ENCODE measurements at regions not wholly inside any gene's neighbourhood (a gene's known extent, or its start where the extent isn't known, plus 50 kb on each side); places are given as distances from the start of the nearest gene placed in this dataset.
A peak's percentile ranks its signal among the peaks of the same experiment; 100 is the strongest.

GRCh38 chr14:55869397-55870049 is 248.7 kb upstream of the PELI2 start:
- in situ Hi-C loops (cut with HindIII; ENCODE audit: low sequenced_read_pairs): no loop called here
- DNase-seq (ENCODE audit: low spot score): no peak

GRCh38 chr14:55873169-55873568 is 245.0 kb upstream of the PELI2 start:
- in situ Hi-C loops (cut with HindIII; ENCODE audit: low sequenced_read_pairs): no loop called here
- DNase-seq (ENCODE audit: low spot score): no peak

GRCh38 chr14:55874785-55875184 is 243.4 kb upstream of the PELI2 start:
- DNase-seq (ENCODE audit: low spot score): peak; percentile 8
- in situ Hi-C loops (cut with HindIII; ENCODE audit: low sequenced_read_pairs): no loop called here

- DNase-seq (ENCODE audit: low spot score): no peak
- in situ Hi-C loops (cut with HindIII; ENCODE audit: low sequenced_read_pairs): no loop called here
Measured at GRCh38 chr14:55877942-55878341, 240.3 kb upstream of the PELI2 start.

GRCh38 chr14:55881577-55882241 is 236.5 kb upstream of the PELI2 start:
- in situ Hi-C loops (cut with HindIII; ENCODE audit: low sequenced_read_pairs): no loop called here
- no peak for DNase-seq (ENCODE audit: low spot score)

- in situ Hi-C loops (cut with HindIII; ENCODE audit: low sequenced_read_pairs): no loop called here
- no peak for DNase-seq (ENCODE audit: low spot score)
Measured at GRCh38 chr14:55884819-55885218, 233.4 kb upstream of the PELI2 start.

- in situ Hi-C loops (cut with HindIII; ENCODE audit: low sequenced_read_pairs): no loop called here
- no peak for DNase-seq (ENCODE audit: low spot score)
Measured at GRCh38 chr14:55889124-55889523, 229.1 kb upstream of the PELI2 start.

- DNase-seq (ENCODE audit: low spot score): no peak
- in situ Hi-C loops (cut with HindIII; ENCODE audit: low sequenced_read_pairs): no loop called here
Measured at GRCh38 chr14:55891692-55892091, 226.5 kb upstream of the PELI2 start.

GRCh38 chr14:55892906-55893305 is 225.3 kb upstream of the PELI2 start:
- in situ Hi-C loops (cut with HindIII; ENCODE audit: low sequenced_read_pairs): no loop called here

GRCh38 chr14:55893705-55894104 is 224.5 kb upstream of the PELI2 start:
- peak; percentile 89 for DNase-seq (ENCODE audit: low spot score)
- in situ Hi-C loops (cut with HindIII; ENCODE audit: low sequenced_read_pairs): no loop called here

More at GRCh38 chr14:55892906-55893305, 225.3 kb upstream of the PELI2 start:
- no peak for DNase-seq (ENCODE audit: low spot score)

- in situ Hi-C loops (cut with HindIII; ENCODE audit: low sequenced_read_pairs): no loop called here
- no peak for DNase-seq (ENCODE audit: low spot score)
Measured at GRCh38 chr14:55897031-55897430, 221.2 kb upstream of the PELI2 start.

GRCh38 chr14:55898938-55899337 is 219.3 kb upstream of the PELI2 start:
- no peak for DNase-seq (ENCODE audit: low spot score)
- in situ Hi-C loops (cut with HindIII; ENCODE audit: low sequenced_read_pairs): no loop called here

- in situ Hi-C loops (cut with HindIII; ENCODE audit: low sequenced_read_pairs): no loop called here
- no peak for DNase-seq (ENCODE audit: low spot score)
Measured at GRCh38 chr14:55899531-55899930, 218.7 kb upstream of the PELI2 start.

GRCh38 chr14:55900749-55901148 is 217.5 kb upstream of the PELI2 start:
- no peak for DNase-seq (ENCODE audit: low spot score)
- in situ Hi-C loops (cut with HindIII; ENCODE audit: low sequenced_read_pairs): no loop called here

GRCh38 chr14:55901291-55901690 is 216.9 kb upstream of the PELI2 start:
- no peak for DNase-seq (ENCODE audit: low spot score)
- in situ Hi-C loops (cut with HindIII; ENCODE audit: low sequenced_read_pairs): no loop called here

GRCh38 chr14:55902241-55902640 is 216.0 kb upstream of the PELI2 start:
- no peak for DNase-seq (ENCODE audit: low spot score)
- in situ Hi-C loops (cut with HindIII; ENCODE audit: low sequenced_read_pairs): no loop called here

GRCh38 chr14:55904086-55904485 is 214.1 kb upstream of the PELI2 start:
- in situ Hi-C loops (cut with HindIII; ENCODE audit: low sequenced_read_pairs): no loop called here
- DNase-seq (ENCODE audit: low spot score): no peak

GRCh38 chr14:55908106-55908505 is 210.1 kb upstream of the PELI2 start:
- DNase-seq (ENCODE audit: low spot score): no peak
- in situ Hi-C loops (cut with HindIII; ENCODE audit: low sequenced_read_pairs): no loop called here

- no peak for DNase-seq (ENCODE audit: low spot score)
- in situ Hi-C loops (cut with HindIII; ENCODE audit: low sequenced_read_pairs): no loop called here
Measured at GRCh38 chr14:55909879-55910278, 208.3 kb upstream of the PELI2 start.

- no peak for DNase-seq (ENCODE audit: low spot score)
- in situ Hi-C loops (cut with HindIII; ENCODE audit: low sequenced_read_pairs): no loop called here
Measured at GRCh38 chr14:55910601-55911243, 207.5 kb upstream of the PELI2 start.

- no peak for DNase-seq (ENCODE audit: low spot score)
- in situ Hi-C loops (cut with HindIII; ENCODE audit: low sequenced_read_pairs): no loop called here
Measured at GRCh38 chr14:55911776-55912175, 206.4 kb upstream of the PELI2 start.
